ENCODE measurements at regions not wholly inside any gene's neighbourhood (a gene's known extent, or its start where the extent isn't known, plus 50 kb on each side); places are given as distances from the start of the nearest gene placed in this dataset.

DNA sequence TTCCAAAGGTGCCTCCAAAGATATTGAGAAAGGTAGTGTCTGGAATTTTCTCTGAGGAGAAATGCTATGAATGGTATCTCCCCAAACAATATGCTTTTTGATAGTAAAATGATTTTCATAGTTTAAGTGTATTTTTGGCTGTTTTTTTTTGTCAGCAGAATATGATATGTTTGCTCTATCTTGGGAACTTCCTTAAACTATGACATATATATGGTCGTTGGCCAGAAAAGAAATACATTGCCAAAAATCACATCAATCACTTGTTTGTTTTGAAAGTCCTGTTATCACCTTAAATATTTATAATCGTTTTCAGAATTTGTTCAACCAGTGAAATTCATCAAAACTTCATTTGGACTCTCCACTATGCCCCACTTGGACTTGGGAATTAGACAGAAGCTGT is 816.9 kb downstream of the CDH11 start:
- Mint-ChIP-seq H3K27ac (no peak overlapping the region), H3K4me3 (no peak overlapping the region), H3K4me1 (ENCODE audit: low read depth) (no peaks in the 10 kb centered on the region), H3K9me3 (peaks cover 28% of the 10 kb centered on the region), H3K27me3 (ENCODE audit: low read depth) (no peaks in the 10 kb centered on the region), H3K36me3 (ENCODE audit: low read depth) (no peaks in the 10 kb centered on the region)

DNA sequence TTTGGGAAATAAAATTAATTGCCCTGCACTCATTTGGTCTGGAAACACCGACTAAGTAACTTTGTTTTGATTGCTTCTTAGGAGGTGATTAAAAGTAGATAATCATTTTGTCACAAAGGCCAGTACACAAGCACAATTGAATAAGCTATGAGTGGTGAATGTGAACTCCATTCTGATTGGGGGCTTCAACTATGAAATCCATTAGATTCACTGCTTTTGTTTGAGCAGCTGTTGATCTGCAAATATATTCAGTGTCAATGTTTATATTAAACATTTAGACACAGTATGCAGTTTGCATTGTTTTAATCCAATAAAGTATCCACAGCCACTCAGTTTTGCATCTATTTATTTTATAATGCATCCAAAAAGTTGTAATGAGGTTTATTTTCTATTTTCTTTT is 817.5 kb downstream of the CDH11 start:
- Mint-ChIP-seq H3K4me1 (ENCODE audit: low read depth) (no peaks in the 10 kb centered on the region), H3K4me3 (no peak overlapping the region), H3K9me3 (peaks cover 22% of the 10 kb centered on the region), H3K36me3 (ENCODE audit: low read depth) (no peaks in the 10 kb centered on the region), H3K27ac (no peak overlapping the region), H3K27me3 (ENCODE audit: low read depth) (no peaks in the 10 kb centered on the region)

DNA sequence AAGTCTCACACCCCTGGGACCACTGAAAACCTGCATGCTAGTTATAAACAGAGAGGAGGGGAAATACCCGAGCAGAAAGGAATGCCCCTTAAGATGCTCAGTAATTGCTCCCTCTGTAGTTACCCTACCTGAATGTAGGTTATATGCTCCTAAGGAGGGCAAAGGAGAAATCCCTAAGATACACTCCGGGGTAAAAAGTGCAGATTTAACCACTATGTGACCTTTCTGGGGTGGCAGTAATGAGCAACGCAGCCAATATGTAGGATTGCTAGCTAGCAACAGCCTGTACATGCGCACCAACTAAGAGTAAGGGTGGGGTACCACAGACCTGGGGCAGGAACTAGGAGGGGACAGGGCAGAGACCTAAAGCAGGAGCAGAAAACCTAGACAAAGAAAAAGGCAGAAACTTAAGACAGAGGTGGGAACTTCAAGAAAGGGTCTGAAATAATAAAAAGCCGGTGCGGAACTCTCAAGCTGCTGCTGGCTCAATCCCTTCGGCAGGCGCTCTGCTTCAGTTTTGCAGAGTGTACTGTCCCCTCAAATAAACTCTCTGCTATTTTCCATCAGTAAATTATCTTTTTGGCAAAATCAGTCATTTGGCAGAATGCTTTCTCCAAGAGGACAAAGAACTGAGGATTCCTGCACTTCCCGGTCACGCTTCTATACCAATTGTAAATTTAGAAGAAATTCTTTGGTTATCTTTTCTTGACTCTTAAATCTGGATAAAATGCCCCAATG is 823.8 kb downstream of the CDH11 start:
- no peak overlapping the region for H3K4me3 Mint-ChIP-seq
- H3K4me1 Mint-ChIP-seq (ENCODE audit: low read depth) = no peaks in the 10 kb centered on the region
- H3K36me3 Mint-ChIP-seq (ENCODE audit: low read depth) = no peaks in the 10 kb centered on the region
- H3K27ac Mint-ChIP-seq = no peak overlapping the region
- peaks cover 26% of the 10 kb centered on the region for H3K9me3 Mint-ChIP-seq
- H3K27me3 Mint-ChIP-seq (ENCODE audit: low read depth) = no peaks in the 10 kb centered on the region

DNA sequence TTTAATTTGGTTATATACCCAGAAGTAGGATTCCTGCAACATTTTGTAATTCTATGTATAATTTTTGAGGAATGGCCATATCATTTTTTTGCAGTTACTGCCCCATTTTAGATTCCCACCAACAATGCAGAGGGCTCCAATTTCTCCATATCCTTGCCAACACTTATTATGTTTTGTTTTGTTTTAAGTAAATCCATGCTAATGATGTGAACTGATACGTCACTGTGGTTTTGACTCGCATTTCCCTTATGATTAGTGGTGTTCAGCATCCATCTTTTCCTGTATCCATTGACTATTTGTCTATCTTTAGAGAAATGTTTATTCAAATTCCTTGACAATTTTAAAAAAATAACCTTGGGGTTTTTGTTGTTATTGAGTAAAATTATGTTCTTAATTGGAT is 826.4 kb downstream of the CDH11 start:
- Mint-ChIP-seq H3K9me3 (peaks cover 34% of the 10 kb centered on the region), H3K36me3 (ENCODE audit: low read depth) (no peaks in the 10 kb centered on the region), H3K27me3 (ENCODE audit: low read depth) (no peaks in the 10 kb centered on the region), H3K4me1 (ENCODE audit: low read depth) (no peaks in the 10 kb centered on the region), H3K4me3 (no peak overlapping the region), H3K27ac (no peak overlapping the region)

DNA sequence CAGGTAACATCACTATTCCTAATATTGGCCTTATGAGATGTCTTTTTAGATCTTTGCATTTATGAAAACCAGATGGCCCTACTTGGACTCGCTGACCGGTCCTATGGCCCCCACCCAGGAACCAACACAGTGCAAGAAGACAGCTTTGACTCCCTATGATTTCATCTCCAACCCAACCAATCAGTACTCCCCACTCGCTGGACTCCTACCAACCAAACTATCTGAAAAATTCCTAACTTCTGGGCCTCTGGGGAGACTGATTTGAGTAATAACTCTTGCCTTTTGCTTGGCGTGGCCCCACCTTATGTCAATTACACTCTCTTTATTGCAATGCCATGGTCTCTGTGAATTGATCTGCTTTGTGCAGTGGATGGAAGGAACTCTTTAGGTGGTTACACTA is 828.9 kb downstream of the CDH11 start:
- Mint-ChIP-seq H3K4me1 (ENCODE audit: low read depth) (no peaks in the 10 kb centered on the region), H3K4me3 (no peak overlapping the region), H3K27me3 (ENCODE audit: low read depth) (no peaks in the 10 kb centered on the region), H3K27ac (no peak overlapping the region), H3K9me3 (peaks cover 35% of the 10 kb centered on the region), H3K36me3 (ENCODE audit: low read depth) (no peaks in the 10 kb centered on the region)

DNA sequence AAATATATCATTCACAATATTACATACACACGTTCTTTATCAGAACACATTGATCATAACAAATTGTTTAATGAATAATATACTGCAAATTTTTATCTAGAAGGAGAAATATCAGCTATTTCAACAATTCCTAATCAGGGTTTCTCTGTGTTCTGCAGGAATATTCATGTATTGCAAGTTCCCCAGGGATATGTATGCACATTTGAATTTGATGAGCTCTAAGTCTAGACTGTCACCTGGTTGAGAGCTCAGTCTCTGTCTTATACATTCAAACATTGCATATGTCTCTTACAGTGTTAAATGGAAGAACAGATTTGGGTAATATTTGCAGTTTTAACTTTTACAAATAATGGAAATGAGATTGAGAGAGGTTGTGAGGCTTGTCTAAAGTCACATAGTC is 829.7 kb downstream of the CDH11 start:
- Mint-ChIP-seq H3K4me3 (no peak overlapping the region), H3K27me3 (ENCODE audit: low read depth) (no peaks in the 10 kb centered on the region), H3K27ac (no peak overlapping the region), H3K36me3 (ENCODE audit: low read depth) (no peaks in the 10 kb centered on the region), H3K9me3 (peaks cover 35% of the 10 kb centered on the region), H3K4me1 (ENCODE audit: low read depth) (no peaks in the 10 kb centered on the region)

DNA sequence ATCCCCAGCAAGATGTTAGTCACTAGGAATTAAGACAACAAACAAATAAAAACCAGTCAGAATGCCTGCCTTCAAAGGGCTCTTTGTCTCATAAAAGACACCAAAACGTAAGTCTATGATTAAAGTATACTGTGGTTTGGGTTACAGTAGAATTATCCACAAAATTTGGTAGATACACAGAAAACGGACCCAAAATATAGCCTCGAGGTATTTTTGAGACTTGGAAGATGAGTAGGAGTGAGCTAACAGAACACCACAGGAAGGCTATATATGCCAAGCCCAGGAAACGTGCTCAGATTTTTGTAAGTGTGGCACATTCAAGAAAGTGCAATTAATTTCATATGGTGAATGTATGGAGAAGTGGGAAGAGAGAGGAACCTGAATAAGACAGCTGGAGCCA is 831.4 kb downstream of the CDH11 start:
- H3K27ac Mint-ChIP-seq = no peak overlapping the region
- peaks cover 33% of the 10 kb centered on the region for H3K9me3 Mint-ChIP-seq
- H3K4me1 Mint-ChIP-seq (ENCODE audit: low read depth) = no peaks in the 10 kb centered on the region
- H3K36me3 Mint-ChIP-seq (ENCODE audit: low read depth) = no peaks in the 10 kb centered on the region
- H3K4me3 Mint-ChIP-seq = no peak overlapping the region
- no peaks in the 10 kb centered on the region for H3K27me3 Mint-ChIP-seq (ENCODE audit: low read depth)

DNA sequence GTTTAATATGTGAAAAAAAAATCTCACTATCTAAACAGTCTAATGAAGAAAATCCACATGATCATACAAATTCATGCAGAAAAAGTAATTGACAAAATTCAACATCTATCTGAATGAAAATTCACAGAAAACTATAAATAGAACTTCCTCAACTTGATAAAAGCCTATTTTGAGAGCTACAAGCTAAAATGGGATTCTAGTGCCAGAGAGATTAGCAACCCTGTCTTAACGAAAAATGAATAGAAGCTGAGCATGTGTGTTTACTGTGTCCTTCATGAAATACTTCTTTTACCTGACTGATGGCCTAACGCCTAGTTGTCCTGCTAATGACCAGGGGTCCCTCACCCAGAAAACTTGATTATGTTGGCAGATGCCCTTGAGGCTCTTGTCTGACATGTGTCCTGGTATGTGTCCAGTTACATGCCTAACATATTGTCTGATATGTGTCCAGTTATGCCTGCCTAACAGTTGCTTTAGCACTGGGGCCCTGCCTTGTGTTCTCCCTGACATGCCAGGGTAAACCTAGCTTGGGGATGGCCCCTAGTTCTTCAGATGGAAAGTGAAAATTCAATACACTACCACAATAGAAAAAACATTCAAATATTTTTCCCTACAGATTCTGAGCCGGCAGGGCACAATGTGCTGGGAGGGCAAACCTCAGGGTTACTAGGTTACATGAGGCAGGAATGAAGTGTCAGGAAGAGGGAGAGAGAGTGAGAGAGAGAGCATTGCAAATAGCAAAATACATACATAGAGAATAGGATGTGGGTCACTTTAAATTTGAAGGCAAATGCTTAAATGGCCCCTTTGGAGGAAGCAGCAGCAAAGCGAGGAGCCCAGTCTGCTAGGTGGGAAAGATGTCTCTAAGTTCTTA is 834.0 kb downstream of the CDH11 start:
- no peaks in the 10 kb centered on the region for H3K4me1 Mint-ChIP-seq (ENCODE audit: low read depth)
- H3K4me3 Mint-ChIP-seq = no peak overlapping the region
- H3K27me3 Mint-ChIP-seq (ENCODE audit: low read depth) = no peaks in the 10 kb centered on the region
- no peak overlapping the region for H3K27ac Mint-ChIP-seq
- H3K9me3 Mint-ChIP-seq = peaks cover 30% of the 10 kb centered on the region
- H3K36me3 Mint-ChIP-seq (ENCODE audit: low read depth) = no peaks in the 10 kb centered on the region

DNA sequence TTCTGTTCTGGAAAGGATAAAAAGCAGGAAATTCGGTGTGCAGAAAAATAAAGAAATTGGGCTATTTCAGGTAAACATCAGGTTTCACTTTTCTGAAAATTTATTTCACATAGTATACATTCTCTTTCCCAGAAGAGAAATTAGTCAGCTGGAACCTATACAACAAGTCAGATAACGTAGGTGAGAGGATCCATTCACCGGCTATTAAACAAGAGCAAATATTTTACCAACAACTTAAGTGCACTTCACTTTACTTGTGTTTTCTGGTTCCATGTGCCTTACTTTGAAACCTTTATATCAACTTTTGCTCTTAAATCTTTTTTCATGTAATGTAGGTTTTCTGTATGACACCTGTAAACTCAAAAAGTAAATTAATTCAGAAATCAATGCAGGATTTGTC is 839.7 kb downstream of the CDH11 start:
- Mint-ChIP-seq H3K27me3 (ENCODE audit: low read depth) (no peaks in the 10 kb centered on the region), H3K4me3 (no peak overlapping the region), H3K9me3 (peaks cover 21% of the 10 kb centered on the region), H3K4me1 (ENCODE audit: low read depth) (no peaks in the 10 kb centered on the region), H3K36me3 (ENCODE audit: low read depth) (no peaks in the 10 kb centered on the region), H3K27ac (no peak overlapping the region)

DNA sequence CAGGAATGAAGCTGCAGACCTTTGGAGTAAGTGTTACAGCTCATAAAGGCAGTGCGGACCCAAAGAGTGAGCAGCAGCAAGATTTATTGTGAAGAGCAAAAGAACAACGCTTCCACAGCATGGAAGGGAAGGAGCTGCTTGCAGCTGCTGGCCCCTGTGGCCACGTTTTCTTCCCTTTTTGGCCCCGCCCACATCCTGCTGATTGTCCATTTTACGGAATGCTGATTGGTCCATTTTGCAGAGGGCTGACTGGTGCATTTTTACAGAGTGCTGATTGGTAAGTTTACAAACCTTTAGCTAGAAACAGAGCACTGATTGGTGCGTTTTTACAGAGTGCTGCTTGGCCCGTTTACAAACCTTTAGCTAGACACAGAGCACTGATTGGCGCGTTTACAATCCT is 841.5 kb downstream of the CDH11 start:
- Mint-ChIP-seq H3K9me3 (peaks cover 20% of the 10 kb centered on the region), H3K27ac (no peak overlapping the region), H3K4me1 (ENCODE audit: low read depth) (no peaks in the 10 kb centered on the region), H3K36me3 (ENCODE audit: low read depth) (no peaks in the 10 kb centered on the region), H3K27me3 (ENCODE audit: low read depth) (no peaks in the 10 kb centered on the region), H3K4me3 (no peak overlapping the region)

DNA sequence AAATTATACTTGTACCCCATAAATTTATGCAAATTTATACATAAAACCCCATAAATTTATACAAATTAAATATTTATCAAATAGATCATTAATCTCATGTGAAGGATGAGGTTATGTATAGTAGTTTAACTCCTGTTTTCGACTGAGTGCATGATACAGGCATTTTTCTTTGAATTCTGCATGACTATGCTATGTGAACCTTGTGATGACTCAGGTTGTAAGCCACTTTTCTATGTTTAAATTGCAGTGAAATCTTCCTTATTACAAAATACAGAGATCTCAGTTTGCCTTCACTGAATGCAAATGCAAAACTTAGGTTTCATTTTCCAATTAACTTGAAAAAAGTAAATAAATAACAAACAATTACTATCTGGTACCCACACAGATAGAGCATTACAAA is 843.7 kb downstream of the CDH11 start:
- Mint-ChIP-seq H3K27ac (no peak overlapping the region), H3K27me3 (ENCODE audit: low read depth) (no peaks in the 10 kb centered on the region), H3K4me3 (no peak overlapping the region), H3K36me3 (ENCODE audit: low read depth) (no peaks in the 10 kb centered on the region), H3K9me3 (peaks cover 17% of the 10 kb centered on the region), H3K4me1 (ENCODE audit: low read depth) (no peaks in the 10 kb centered on the region)

DNA sequence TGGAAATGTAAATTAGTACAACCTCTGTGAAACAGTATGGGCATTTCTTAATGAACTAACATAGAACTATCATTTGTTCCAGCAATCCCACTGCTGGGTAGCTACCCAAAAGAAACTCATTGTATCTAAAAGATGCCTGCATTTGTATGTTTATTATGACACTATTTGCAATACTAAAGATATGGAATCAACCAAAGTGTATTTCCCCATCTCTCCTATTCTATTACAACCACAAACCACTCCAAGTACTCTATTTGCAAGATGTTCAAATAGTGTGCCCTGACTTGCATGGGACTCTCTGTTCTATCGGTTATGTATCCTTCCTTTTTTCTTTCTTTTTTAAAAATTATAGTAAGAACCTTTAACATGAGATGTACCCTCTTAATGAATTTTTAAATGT is 845.2 kb downstream of the CDH11 start:
- Mint-ChIP-seq H3K4me3 (no peak overlapping the region), H3K4me1 (ENCODE audit: low read depth) (no peaks in the 10 kb centered on the region), H3K36me3 (ENCODE audit: low read depth) (no peaks in the 10 kb centered on the region), H3K9me3 (peaks cover 28% of the 10 kb centered on the region), H3K27me3 (ENCODE audit: low read depth) (no peaks in the 10 kb centered on the region), H3K27ac (no peak overlapping the region)

DNA sequence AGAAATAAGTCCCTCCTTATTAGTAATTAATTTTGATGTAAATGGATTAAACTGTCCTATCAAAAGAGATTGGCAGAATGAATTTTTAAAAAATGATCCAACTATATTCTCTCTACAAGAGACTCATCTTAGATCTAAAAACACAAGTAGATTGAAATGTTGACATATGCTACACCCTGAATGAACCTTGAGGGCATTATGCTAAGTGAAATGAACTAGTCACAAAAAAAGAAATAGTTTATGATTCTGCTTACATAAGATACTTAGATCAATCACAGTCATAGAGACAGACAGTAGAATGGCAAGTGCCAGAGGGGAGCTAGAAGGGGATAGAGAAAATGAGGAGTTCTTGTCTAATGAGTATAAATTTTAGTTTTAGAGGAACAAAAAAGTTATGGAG is 849.8 kb downstream of the CDH11 start:
- H3K27me3 Mint-ChIP-seq (ENCODE audit: low read depth) = no peaks in the 10 kb centered on the region
- no peaks in the 10 kb centered on the region for H3K36me3 Mint-ChIP-seq (ENCODE audit: low read depth)
- no peak overlapping the region for H3K27ac Mint-ChIP-seq
- no peaks in the 10 kb centered on the region for H3K4me1 Mint-ChIP-seq (ENCODE audit: low read depth)
- no peak overlapping the region for H3K4me3 Mint-ChIP-seq
- H3K9me3 Mint-ChIP-seq = peaks cover 36% of the 10 kb centered on the region

DNA sequence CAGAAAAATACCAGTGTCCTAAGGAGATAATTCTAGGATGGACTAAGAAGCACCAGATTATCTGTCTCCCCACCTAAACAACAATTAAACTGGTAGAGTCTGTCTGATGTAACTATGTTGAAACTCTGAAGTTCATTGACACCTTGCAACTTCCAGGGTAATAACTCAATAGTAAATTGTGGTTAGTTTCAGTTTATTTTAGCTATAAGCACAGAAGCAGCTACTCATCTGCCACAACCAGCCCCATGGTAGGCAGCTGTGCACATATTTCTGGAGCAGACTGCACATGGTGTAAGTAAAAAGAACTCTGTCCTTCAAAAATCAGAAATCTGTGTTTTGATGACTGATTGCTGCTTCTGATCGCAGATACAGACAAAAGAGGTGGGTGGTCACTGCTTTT is 852.1 kb downstream of the CDH11 start:
- H3K27ac Mint-ChIP-seq = no peak overlapping the region
- H3K9me3 Mint-ChIP-seq = peaks cover 32% of the 10 kb centered on the region
- no peak overlapping the region for H3K4me3 Mint-ChIP-seq
- no peaks in the 10 kb centered on the region for H3K4me1 Mint-ChIP-seq (ENCODE audit: low read depth)
- H3K27me3 Mint-ChIP-seq (ENCODE audit: low read depth) = no peaks in the 10 kb centered on the region
- no peaks in the 10 kb centered on the region for H3K36me3 Mint-ChIP-seq (ENCODE audit: low read depth)

DNA sequence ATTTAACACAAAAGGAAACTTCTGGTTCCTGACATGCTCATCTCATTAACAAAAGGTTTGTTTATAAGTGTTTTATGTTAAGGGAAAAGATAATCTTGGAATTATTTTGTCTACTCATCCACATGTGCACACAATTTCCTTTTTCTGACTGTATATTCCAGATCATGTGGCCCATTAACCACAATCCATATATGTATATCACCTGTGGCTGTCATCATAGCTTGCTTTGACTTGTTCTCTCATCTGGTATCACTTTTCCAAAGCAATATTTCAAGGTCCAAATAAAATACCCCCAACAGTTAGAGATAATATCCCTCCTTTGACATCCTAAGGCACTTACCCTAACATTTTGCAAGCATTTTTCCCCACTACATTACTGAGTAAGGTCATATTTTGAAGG is 856.1 kb downstream of the CDH11 start:
- no peaks in the 10 kb centered on the region for H3K36me3 Mint-ChIP-seq (ENCODE audit: low read depth)
- no peaks in the 10 kb centered on the region for H3K4me1 Mint-ChIP-seq (ENCODE audit: low read depth)
- no peak overlapping the region for H3K27ac Mint-ChIP-seq
- no peak overlapping the region for H3K4me3 Mint-ChIP-seq
- H3K27me3 Mint-ChIP-seq (ENCODE audit: low read depth) = no peaks in the 10 kb centered on the region
- H3K9me3 Mint-ChIP-seq = peaks cover 30% of the 10 kb centered on the region
